Kasumi-1 (cell line): ENCODE measurements at regions not wholly inside any gene's neighbourhood (a gene's known extent, or its start where the extent isn't known, plus 50 kb on each side); places are given as distances from the start of the nearest gene placed in this dataset.
"Not testable (repeated sequence)": the region's sequence is repeated elsewhere in the genome, so short reads cannot be mapped to it uniquely, and the experiment has no call there.

Experiments
- DNase-seq, 2 experiments: peaks; one replicate each; lab custom pipeline; 2025; lab: John Stamatoyannopoulos, UW

- DNase-seq = no peak
Measured at GRCh38 chr6:67541586-67541985, 1093.5 kb upstream of the ADGRB3 start.

GRCh38 chr6:67538032-67538431 is 1097.0 kb upstream of the ADGRB3 start:
- DNase-seq = no peak

GRCh38 chr6:67535946-67536345 is 1099.1 kb upstream of the ADGRB3 start:
- no peak for DNase-seq

- DNase-seq = no peak
Measured at GRCh38 chr6:67506352-67506751, 1128.7 kb upstream of the ADGRB3 start.

- no peak for DNase-seq
Measured at GRCh38 chr6:67501755-67502154, 1133.3 kb upstream of the ADGRB3 start.

GRCh38 chr6:67497749-67498148 is 1137.3 kb upstream of the ADGRB3 start:
- no peak for DNase-seq

- no peak for DNase-seq
Measured at GRCh38 chr6:67496191-67496590, 1138.9 kb upstream of the ADGRB3 start.

GRCh38 chr6:67493682-67494081 is 1141.4 kb upstream of the ADGRB3 start:
- DNase-seq = no peak

- DNase-seq = no peak
Measured at GRCh38 chr6:67475700-67476099, 1159.4 kb upstream of the ADGRB3 start.

- peak; percentile 56 to 57 for DNase-seq
Measured at GRCh38 chr6:67467341-67467740, 1167.7 kb upstream of the ADGRB3 start.

GRCh38 chr6:67462725-67463124 is 1172.4 kb upstream of the ADGRB3 start:
- not testable (repeated sequence) for DNase-seq

GRCh38 chr6:67459556-67459955 is 1175.5 kb upstream of the ADGRB3 start:
- no peak for DNase-seq

- DNase-seq = peak in 1 of 2 experiments; percentile 5
Measured at GRCh38 chr6:67458265-67458664, 1176.8 kb upstream of the ADGRB3 start.

GRCh38 chr6:67451874-67452273 is 1183.2 kb upstream of the ADGRB3 start:
- DNase-seq = no peak

GRCh38 chr6:67450641-67451040 is 1184.4 kb upstream of the ADGRB3 start:
- no peak for DNase-seq

GRCh38 chr6:67449602-67450001 is 1185.5 kb upstream of the ADGRB3 start:
- DNase-seq = no peak

GRCh38 chr6:67433124-67433523 is 1202.0 kb upstream of the ADGRB3 start:
- DNase-seq = peak; percentile 32 to 58

- DNase-seq = no peak
Measured at GRCh38 chr6:67431076-67431475, 1204.0 kb upstream of the ADGRB3 start.

GRCh38 chr6:67426686-67427085 is 1208.4 kb upstream of the ADGRB3 start:
- peak in 1 of 2 experiments; percentile 19 for DNase-seq

GRCh38 chr6:67412035-67412434 is 1223.0 kb upstream of the ADGRB3 start:
- DNase-seq = no peak

GRCh38 chr6:67411036-67411435 is 1224.0 kb upstream of the ADGRB3 start:
- no peak for DNase-seq

GRCh38 chr6:67394254-67394653 is 1240.8 kb upstream of the ADGRB3 start:
- no peak for DNase-seq

GRCh38 chr6:67393356-67393755 is 1241.7 kb upstream of the ADGRB3 start:
- no peak for DNase-seq

- no peak for DNase-seq
Measured at GRCh38 chr6:67391955-67392354, 1243.1 kb upstream of the ADGRB3 start.

GRCh38 chr6:67369679-67370078 is 1265.4 kb upstream of the ADGRB3 start:
- DNase-seq = no peak
